T-cell (primary cell): ENCODE measurements at regions not wholly inside any gene's neighbourhood (a gene's known extent, or its start where the extent isn't known, plus 50 kb on each side); places are given as distances from the start of the nearest gene placed in this dataset.
"Not testable (repeated sequence)": the region's sequence is repeated elsewhere in the genome, so short reads cannot be mapped to it uniquely, and the experiment has no call there.

Experiments used
- ATAC-seq, 4 experiments: fragments of 200-7000 bp in 3 of 4; fragments of 150-1000 bp in 1 of 4; cut with Tn5 transposase; replicated peaks in 1 of 4; 1 replicate in 3 of 4; 2 replicates in 1 of 4; pipeline ENCODE4 v1.10.0; 2021; ENCODE audit warnings: moderate library complexity in 3 of 4, mild to moderate bottlenecking in 2 of 4, moderate number of reproducible peaks in 1 of 4
- CTCF ChIA-PET, 2 donors: fragments of 300-600 bp; sonication (Branson Sonifier 250); formaldehyde crosslinking; loops; one replicate each; lab custom pipeline; 2022; ENCODE audit warnings: antibody characterized with exemption in 2 of 2; lab: Charles Lee
- POLR2A ChIA-PET, 2 donors: fragments of 300-600 bp; sonication (Branson Sonifier 250); formaldehyde crosslinking; loops; one replicate each; lab custom pipeline; 2022; ENCODE audit warnings: antibody characterized with exemption in 2 of 2; lab: Charles Lee
- DNase-seq, 35 experiments: peaks; one replicate each; pipeline versions ENCODE4 v3.0.0 to v3.0.0-alpha.2; 2013 to 2023
- H3K27ac ChIP-seq: one replicate; pipeline ENCODE4 v1.5.1; 2013; ENCODE audit warnings: low read length
- H3K27me3 ChIP-seq, 2 experiments: replicated peaks in 1 of 2; 1 replicate in 1 of 2; 2 replicates in 1 of 2; pipeline versions ENCODE4 v1.6.1 to v1.7.0; 2013; ENCODE audit warnings: low read length in 1 of 2, mixed read lengths in 1 of 2; ENCODE audit not compliant: control insufficient read depth in 2 of 2, insufficient read depth in 2 of 2; ENCODE audit errors: extremely low read depth in 1 of 2
- H3K36me3 ChIP-seq, 2 donors: 1 replicate in 1 of 2; 2 replicates in 1 of 2; pipeline versions ENCODE4 v1.6.1 to v1.7.0; 2013; ENCODE audit warnings: low read length in 1 of 2; ENCODE audit not compliant: control insufficient read depth in 2 of 2, insufficient read depth in 1 of 2; ENCODE audit errors: extremely low read depth in 1 of 2
- H3K4me1 ChIP-seq, 2 experiments: 1 replicate in 1 of 2; 2 replicates in 1 of 2; pipeline versions ENCODE4 v1.6.1 to v1.7.0; 2013; ENCODE audit warnings: low read length in 2 of 2, mixed read lengths in 1 of 2; ENCODE audit not compliant: insufficient read depth in 2 of 2, control insufficient read depth in 1 of 2; ENCODE audit errors: extremely low read depth in 1 of 2
- H3K4me3 ChIP-seq, 2 donors: 1 replicate in 1 of 2; 2 replicates in 1 of 2; pipeline versions ENCODE4 v1.5.1 to v1.7.0; 2013; ENCODE audit warnings: mild to moderate bottlenecking in 2 of 2, low read length in 1 of 2, moderate library complexity in 1 of 2; ENCODE audit not compliant: control insufficient read depth in 1 of 2; ENCODE audit errors: extremely low read depth in 1 of 2
- H3K9me3 ChIP-seq: 2 replicates; pipeline ENCODE4 v1.7.0; 2013
- H3K27ac Mint-ChIP-seq, 2 donors: one replicate each; pipeline ENCODE4 v1.8.0; 2020 to 2021; ENCODE audit warnings: mild to moderate bottlenecking in 2 of 2, mixed read lengths in 2 of 2
- H3K27me3 Mint-ChIP-seq, 2 donors: one replicate each; pipeline ENCODE4 v1.8.0; 2021 to 2022; ENCODE audit warnings: mixed read lengths in 2 of 2
- H3K36me3 Mint-ChIP-seq: one replicate; pipeline ENCODE4 v1.8.0; 2021; ENCODE audit warnings: mixed read lengths
- H3K4me1 Mint-ChIP-seq, 3 donors: one replicate each; pipeline ENCODE4 v1.8.0; 2020 to 2022; ENCODE audit warnings: mixed read lengths in 3 of 3, mild to moderate bottlenecking in 1 of 3
- H3K4me3 Mint-ChIP-seq, 3 donors: one replicate each; pipeline ENCODE4 v1.8.0; 2020 to 2022; ENCODE audit warnings: mild to moderate bottlenecking in 3 of 3, mixed read lengths in 3 of 3, moderate library complexity in 3 of 3
- H3K9me3 Mint-ChIP-seq, 3 donors: one replicate each; pipeline ENCODE4 v1.8.0; 2020 to 2022; ENCODE audit warnings: mixed read lengths in 3 of 3
- WGBS: methylation state at CpG from one replicate; pipeline ENCODE4 v1.1.5; 2013; ENCODE audit warnings: missing lambda C conversion rate; ENCODE audit not compliant: insufficient coverage; 5-methylcytosine and 5-hydroxymethylcytosine counted together

GRCh38 chr2:110276092-110276491 is 63.7 kb upstream of the MTLN start:
- ATAC-seq, DNase-seq, H3K4me1 ChIP-seq, POLR2A ChIA-PET, H3K4me3 Mint-ChIP-seq, H3K36me3 Mint-ChIP-seq, H3K27me3 Mint-ChIP-seq, H3K4me3 ChIP-seq, H3K9me3 ChIP-seq, H3K36me3 ChIP-seq, H3K27ac ChIP-seq, H3K4me1 Mint-ChIP-seq, H3K27ac Mint-ChIP-seq, H3K9me3 Mint-ChIP-seq, CTCF ChIA-PET, H3K27me3 ChIP-seq: not testable (repeated sequence)
- whole genome bisulfite sequencing, result no CpG with 5 or more reads among the region's 2 CpGs

- H3K27me3 ChIP-seq, POLR2A ChIA-PET, H3K9me3 ChIP-seq, H3K27ac Mint-ChIP-seq, ATAC-seq, H3K4me3 ChIP-seq, H3K4me1 ChIP-seq, H3K4me3 Mint-ChIP-seq, H3K9me3 Mint-ChIP-seq, H3K27me3 Mint-ChIP-seq, H3K36me3 Mint-ChIP-seq, DNase-seq, H3K4me1 Mint-ChIP-seq, H3K27ac ChIP-seq, H3K36me3 ChIP-seq, CTCF ChIA-PET: not testable (repeated sequence)
- WGBS, result no CpG with 5 or more reads among the region's 9 CpGs
These were observed 57.3 kb upstream of the MTLN start for GRCh38 chr2:110269674-110270073.

- POLR2A ChIA-PET, H3K27ac ChIP-seq, H3K27me3 ChIP-seq, H3K27ac Mint-ChIP-seq, H3K4me1 Mint-ChIP-seq, H3K27me3 Mint-ChIP-seq, H3K36me3 ChIP-seq, H3K4me1 ChIP-seq, H3K9me3 ChIP-seq, CTCF ChIA-PET, H3K9me3 Mint-ChIP-seq, H3K36me3 Mint-ChIP-seq, H3K4me3 ChIP-seq: not testable (repeated sequence)
- peak in 3 of 4 experiments; percentile 58 to 80 (median 74) for ATAC-seq
- peak in 2 of 35 experiments; percentile 0 to 5 for DNase-seq
- WGBS, result no CpG with 5 or more reads among the region's 17 CpGs
- peak overlapping the region in 1 of 3 donors; percentile 40 for H3K4me3 Mint-ChIP-seq
These were observed 55.6 kb upstream of the MTLN start for GRCh38 chr2:110267828-110268407.

- H3K27ac Mint-ChIP-seq, ATAC-seq, H3K4me3 ChIP-seq, H3K36me3 ChIP-seq, H3K4me1 Mint-ChIP-seq, H3K4me1 ChIP-seq, CTCF ChIA-PET, DNase-seq, H3K36me3 Mint-ChIP-seq, H3K27me3 Mint-ChIP-seq, H3K27ac ChIP-seq, H3K9me3 ChIP-seq, H3K4me3 Mint-ChIP-seq, POLR2A ChIA-PET, H3K27me3 ChIP-seq, H3K9me3 Mint-ChIP-seq: not testable (repeated sequence)
- no CpG with 5 or more reads among the region's 1 CpG for WGBS
These were observed 52.5 kb upstream of the MTLN start for GRCh38 chr2:110264804-110265203.

- ATAC-seq, H3K4me1 Mint-ChIP-seq, H3K4me3 ChIP-seq, H3K27me3 ChIP-seq, H3K4me1 ChIP-seq, H3K9me3 Mint-ChIP-seq, DNase-seq, CTCF ChIA-PET, POLR2A ChIA-PET, H3K27ac Mint-ChIP-seq, H3K27me3 Mint-ChIP-seq, H3K9me3 ChIP-seq, H3K4me3 Mint-ChIP-seq, H3K36me3 Mint-ChIP-seq, H3K27ac ChIP-seq, H3K36me3 ChIP-seq: not testable (repeated sequence)
- WGBS, result no CpG with 5 or more reads among the region's 3 CpGs
These were observed 51.8 kb upstream of the MTLN start for GRCh38 chr2:110264076-110264681.

- WGBS, result no CpG with 5 or more reads among the region's 2 CpGs
- H3K27me3 Mint-ChIP-seq, result not testable (repeated sequence)
These were observed 51.1 kb upstream of the MTLN start for GRCh38 chr2:110263462-110263861.

More at GRCh38 chr2:110263462-110263861, 51.1 kb upstream of the MTLN start:
- H3K27ac Mint-ChIP-seq, H3K36me3 Mint-ChIP-seq, H3K4me1 Mint-ChIP-seq, H3K4me3 ChIP-seq, DNase-seq, CTCF ChIA-PET, H3K27me3 ChIP-seq, POLR2A ChIA-PET, H3K4me1 ChIP-seq, H3K27ac ChIP-seq, H3K9me3 Mint-ChIP-seq, H3K36me3 ChIP-seq, H3K9me3 ChIP-seq, ATAC-seq, H3K4me3 Mint-ChIP-seq: not testable (repeated sequence)
